Body of pancreas (tissue), 4 donors: ENCODE measurements at regions not wholly inside any gene's neighbourhood (a gene's known extent, or its start where the extent isn't known, plus 50 kb on each side); places are given as distances from the start of the nearest gene placed in this dataset.

ENCODE experiments used
- CTCF ChIP-seq, 7 experiments: fragments of 450-650 bp in 4 of 7; fragments of 200-600 bp in 3 of 7; sonication (generic) in 3 of 7; IDR thresholded peaks; one replicate each; pipeline ENCODE4 v1.5.1; 2016 to 2019; ENCODE audit warnings: antibody characterized with exemption in 7 of 7
- POLR2A ChIP-seq, 3 donors: fragments of 450-650 bp; IDR thresholded peaks; one replicate each; pipeline ENCODE4 v1.6.1; 2016; ENCODE audit warnings: antibody characterized with exemption in 3 of 3, mild to moderate bottlenecking in 2 of 3

- no peak for TF ChIP-seq CTCF (IDR thresholded peaks at IDR 0.05)
- no peak for TF ChIP-seq POLR2A (IDR thresholded peaks at IDR 0.05)
Measured at GRCh38 chr2:51899643-51900042, 867.7 kb upstream of the NRXN1 start.
